ENCODE measurements at regions not wholly inside any gene's neighbourhood (a gene's known extent, or its start where the extent isn't known, plus 50 kb on each side); places are given as distances from the start of the nearest gene placed in this dataset.
"Not testable (repeated sequence)": the region's sequence is repeated elsewhere in the genome, so short reads cannot be mapped to it uniquely, and the experiment has no call there.

GRCh38 chr2:142649581-142649980, 227.9 kb upstream of the KYNU start:
- Histone ChIP-seq H3K36me3 (ENCODE audit: control insufficient read depth, insufficient read depth, low read length) (no peaks in the 10 kb centered on the region), H3K27ac (ENCODE audit: low read depth, low read length) (no peak overlapping the region), H3K4me1 (ENCODE audit: control insufficient read depth, insufficient read depth, low read length) (no peaks in the 10 kb centered on the region), H3K9ac (ENCODE audit: low read depth, low read length) (no peak overlapping the region), H3K4me3 (ENCODE audit: low read depth, low read length) (no peak overlapping the region), H3K9me3 (ENCODE audit: control insufficient read depth, insufficient read depth, low read length) (no peaks in the 10 kb centered on the region), H3K27me3 (ENCODE audit: control insufficient read depth, insufficient read depth, low read length) (no peaks in the 10 kb centered on the region)

DNA sequence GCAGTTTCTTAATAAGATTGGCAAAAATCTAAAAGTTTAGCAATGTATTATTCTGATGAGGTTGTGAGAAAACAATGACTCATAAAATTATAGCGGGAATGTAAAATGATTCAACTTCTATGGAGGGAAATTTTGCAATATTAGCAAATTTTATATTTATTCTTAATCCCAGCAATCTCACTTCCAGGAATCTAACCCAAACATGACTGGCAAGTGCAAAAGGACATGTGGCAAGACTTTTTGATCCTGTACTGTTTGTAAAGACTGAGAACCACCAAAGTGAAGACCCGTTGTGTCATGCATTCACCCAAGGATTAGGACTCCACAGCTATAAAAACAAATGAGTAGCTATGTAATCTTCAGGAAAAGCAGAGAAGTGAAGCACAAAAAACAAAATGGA, 234.8 kb upstream of the KYNU start:
- H3K9ac ChIP-seq (ENCODE audit: low read depth, low read length) = no peak overlapping the region
- no peak overlapping the region for H3K27ac ChIP-seq (ENCODE audit: low read depth, low read length)
- H3K9me3 ChIP-seq (ENCODE audit: control insufficient read depth, insufficient read depth, low read length) = 0 out of 2 replicates have a peak, but pooled peaks cover 7% of the 10 kb centered on the region
- H3K36me3 ChIP-seq (ENCODE audit: control insufficient read depth, insufficient read depth, low read length) = no peaks in the 10 kb centered on the region
- no peaks in the 10 kb centered on the region for H3K4me1 ChIP-seq (ENCODE audit: control insufficient read depth, insufficient read depth, low read length)
- no peak overlapping the region for H3K4me3 ChIP-seq (ENCODE audit: low read depth, low read length)
- no peaks in the 10 kb centered on the region for H3K27me3 ChIP-seq (ENCODE audit: control insufficient read depth, insufficient read depth, low read length)

DNA sequence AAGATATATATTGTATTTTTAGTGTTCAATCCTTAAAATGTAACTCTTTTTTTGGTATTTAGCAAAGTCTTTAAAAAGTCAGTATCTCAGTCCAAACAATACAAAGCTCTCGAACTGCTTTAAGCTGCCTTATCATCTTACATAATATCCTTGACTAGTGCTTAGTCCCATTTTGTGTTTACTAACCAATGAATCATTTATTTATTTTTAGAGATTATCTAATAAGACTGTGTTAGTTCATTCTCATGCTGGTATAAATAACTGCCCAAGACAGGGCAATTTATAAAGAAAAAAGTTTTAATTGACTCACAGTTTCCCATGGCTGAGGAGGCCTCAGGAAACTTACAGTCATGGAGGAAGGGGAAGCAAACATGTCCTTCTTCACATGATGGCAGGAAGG, 248.3 kb upstream of the KYNU start:
- Histone ChIP-seq H3K4me3 (ENCODE audit: low read depth, low read length) (no peak overlapping the region), H3K4me1 (ENCODE audit: control insufficient read depth, insufficient read depth, low read length) (no peaks in the 10 kb centered on the region), H3K9me3 (ENCODE audit: control insufficient read depth, insufficient read depth, low read length) (no peaks in the 10 kb centered on the region), H3K27ac (ENCODE audit: low read depth, low read length) (no peak overlapping the region), H3K27me3 (ENCODE audit: control insufficient read depth, insufficient read depth, low read length) (no peaks in the 10 kb centered on the region), H3K36me3 (ENCODE audit: control insufficient read depth, insufficient read depth, low read length) (no peaks in the 10 kb centered on the region), H3K9ac (ENCODE audit: low read depth, low read length) (no peak overlapping the region)

DNA sequence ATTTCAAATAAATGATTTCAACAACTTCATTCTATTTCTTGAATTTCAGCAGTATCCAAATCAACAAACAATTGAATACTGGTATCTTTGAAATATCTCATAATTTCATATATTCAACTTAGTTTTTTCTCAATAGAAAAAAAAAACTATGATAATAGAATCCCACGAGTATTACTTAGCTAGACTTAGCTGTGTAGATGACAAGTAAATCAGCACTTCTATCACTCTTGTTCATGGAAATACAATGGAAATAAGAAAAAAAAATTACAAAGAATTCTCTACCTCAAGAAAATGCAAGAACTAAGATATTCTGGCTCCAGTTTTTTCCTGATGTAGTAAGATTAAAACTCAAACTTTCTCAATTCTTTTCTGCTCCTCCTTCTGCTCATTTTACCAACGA, 256.2 kb upstream of the KYNU start:
- H3K9ac ChIP-seq (ENCODE audit: low read depth, low read length) = no peak overlapping the region
- no peaks in the 10 kb centered on the region for H3K36me3 ChIP-seq (ENCODE audit: control insufficient read depth, insufficient read depth, low read length)
- H3K27me3 ChIP-seq (ENCODE audit: control insufficient read depth, insufficient read depth, low read length) = no peaks in the 10 kb centered on the region
- no peaks in the 10 kb centered on the region for H3K4me1 ChIP-seq (ENCODE audit: control insufficient read depth, insufficient read depth, low read length)
- H3K9me3 ChIP-seq (ENCODE audit: control insufficient read depth, insufficient read depth, low read length) = no peaks in the 10 kb centered on the region
- H3K27ac ChIP-seq (ENCODE audit: low read depth, low read length) = no peak overlapping the region
- H3K4me3 ChIP-seq (ENCODE audit: low read depth, low read length) = no peak overlapping the region

DNA sequence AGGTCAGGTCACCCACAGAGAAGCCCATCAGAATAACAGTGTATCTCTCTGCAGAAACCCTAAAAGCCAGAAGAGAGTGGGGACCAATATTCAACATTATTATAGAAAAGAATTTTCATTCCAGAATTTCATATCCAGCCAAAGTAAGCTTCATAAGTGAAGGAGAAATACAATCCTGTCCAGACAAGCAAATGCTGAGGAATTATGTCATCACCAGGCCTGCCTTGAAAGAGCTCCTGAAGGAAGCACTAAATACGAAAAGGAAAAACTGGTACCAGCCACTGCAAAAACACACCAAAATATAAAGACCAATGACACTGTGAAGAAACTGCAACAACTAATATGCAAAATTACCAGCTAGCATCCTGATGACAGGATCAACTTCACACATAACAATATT, 260.0 kb upstream of the KYNU start:
- H3K9ac ChIP-seq (ENCODE audit: low read depth, low read length) = no peak overlapping the region
- H3K4me1 ChIP-seq (ENCODE audit: control insufficient read depth, insufficient read depth, low read length) = no peaks in the 10 kb centered on the region
- H3K27ac ChIP-seq (ENCODE audit: low read depth, low read length) = no peak overlapping the region
- no peak overlapping the region for H3K4me3 ChIP-seq (ENCODE audit: low read depth, low read length)
- H3K36me3 ChIP-seq (ENCODE audit: control insufficient read depth, insufficient read depth, low read length) = no peaks in the 10 kb centered on the region
- H3K9me3 ChIP-seq (ENCODE audit: control insufficient read depth, insufficient read depth, low read length) = no peaks in the 10 kb centered on the region
- H3K27me3 ChIP-seq (ENCODE audit: control insufficient read depth, insufficient read depth, low read length) = no peaks in the 10 kb centered on the region

DNA sequence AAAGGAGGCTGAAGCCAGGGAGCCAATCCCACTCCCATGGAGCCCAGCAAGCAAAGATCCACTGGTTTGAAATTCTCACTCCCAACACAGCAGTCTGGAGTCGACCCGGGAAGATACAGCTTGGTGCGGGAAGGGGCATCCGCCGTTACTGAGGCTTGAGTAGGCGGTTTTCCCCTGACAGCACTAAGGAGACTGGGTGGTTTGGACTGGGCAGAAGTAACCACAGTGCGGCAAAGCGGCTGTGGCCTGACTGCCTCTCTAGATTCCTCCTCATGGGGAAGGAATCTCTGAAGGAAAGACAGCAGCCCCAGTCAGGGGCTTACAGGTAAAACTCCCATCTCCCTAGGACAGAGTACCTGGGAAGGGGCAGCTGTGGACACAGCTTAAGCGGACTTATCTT, 261.6 kb upstream of the KYNU start:
- Histone ChIP-seq H3K4me1 (ENCODE audit: control insufficient read depth, insufficient read depth, low read length) (no peaks in the 10 kb centered on the region), H3K36me3 (ENCODE audit: control insufficient read depth, insufficient read depth, low read length) (no peaks in the 10 kb centered on the region), H3K9ac (ENCODE audit: low read depth, low read length) (no peak overlapping the region), H3K4me3 (ENCODE audit: low read depth, low read length) (no peak overlapping the region), H3K27ac (ENCODE audit: low read depth, low read length) (no peak overlapping the region), H3K27me3 (ENCODE audit: control insufficient read depth, insufficient read depth, low read length) (no peaks in the 10 kb centered on the region), H3K9me3 (ENCODE audit: control insufficient read depth, insufficient read depth, low read length) (no peaks in the 10 kb centered on the region)

DNA sequence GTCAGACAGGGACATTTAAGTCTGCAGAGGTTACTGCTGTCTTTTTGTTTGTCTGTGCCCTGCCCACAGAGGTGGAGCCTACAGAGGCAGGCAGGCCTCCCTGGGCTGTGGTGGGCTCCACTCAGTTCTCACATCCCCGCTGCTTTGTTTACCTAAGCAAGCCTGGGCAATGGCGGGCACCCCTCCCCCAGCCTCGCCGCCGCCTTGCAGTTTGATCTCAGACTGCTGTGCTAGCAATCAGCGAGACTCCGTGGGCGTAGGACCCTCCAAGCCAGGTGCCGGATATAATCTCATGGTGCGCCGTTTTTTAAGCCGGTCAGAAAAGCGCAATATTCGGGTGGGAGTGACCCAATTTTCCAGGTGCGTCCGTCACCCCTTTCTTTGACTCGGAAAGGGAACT, 264.3 kb upstream of the KYNU start:
- H3K27me3 ChIP-seq (ENCODE audit: control insufficient read depth, insufficient read depth, low read length); H3K9ac ChIP-seq (ENCODE audit: low read depth, low read length); H3K27ac ChIP-seq (ENCODE audit: low read depth, low read length); H3K36me3 ChIP-seq (ENCODE audit: control insufficient read depth, insufficient read depth, low read length); H3K9me3 ChIP-seq (ENCODE audit: control insufficient read depth, insufficient read depth, low read length); H3K4me3 ChIP-seq (ENCODE audit: low read depth, low read length); H3K4me1 ChIP-seq (ENCODE audit: control insufficient read depth, insufficient read depth, low read length): not testable (repeated sequence)

DNA sequence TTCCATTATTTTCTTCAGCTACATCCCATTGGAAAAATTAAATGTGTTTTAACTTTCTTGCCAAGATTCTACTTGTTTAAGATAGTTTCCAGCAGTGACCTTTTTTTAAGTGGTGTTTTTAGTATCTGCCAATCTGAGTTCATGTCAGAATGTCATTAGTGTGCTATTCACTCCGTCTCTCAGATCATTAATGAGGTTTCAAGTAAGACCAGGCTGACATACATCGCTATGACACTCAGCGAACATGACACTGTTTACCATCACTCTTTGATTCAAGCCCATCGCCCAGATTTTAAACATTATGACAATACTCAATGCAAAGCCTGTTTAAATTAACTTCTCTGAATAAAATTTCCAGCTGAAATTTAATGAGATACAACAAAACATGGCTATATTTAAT, 272.0 kb upstream of the KYNU start:
- Histone ChIP-seq H3K36me3 (ENCODE audit: control insufficient read depth, insufficient read depth, low read length) (no peaks in the 10 kb centered on the region), H3K27me3 (ENCODE audit: control insufficient read depth, insufficient read depth, low read length) (no peaks in the 10 kb centered on the region), H3K27ac (ENCODE audit: low read depth, low read length) (no peak overlapping the region), H3K4me3 (ENCODE audit: low read depth, low read length) (no peak overlapping the region), H3K9me3 (ENCODE audit: control insufficient read depth, insufficient read depth, low read length) (no peaks in the 10 kb centered on the region), H3K4me1 (ENCODE audit: control insufficient read depth, insufficient read depth, low read length) (no peaks in the 10 kb centered on the region), H3K9ac (ENCODE audit: low read depth, low read length) (no peak overlapping the region)

DNA sequence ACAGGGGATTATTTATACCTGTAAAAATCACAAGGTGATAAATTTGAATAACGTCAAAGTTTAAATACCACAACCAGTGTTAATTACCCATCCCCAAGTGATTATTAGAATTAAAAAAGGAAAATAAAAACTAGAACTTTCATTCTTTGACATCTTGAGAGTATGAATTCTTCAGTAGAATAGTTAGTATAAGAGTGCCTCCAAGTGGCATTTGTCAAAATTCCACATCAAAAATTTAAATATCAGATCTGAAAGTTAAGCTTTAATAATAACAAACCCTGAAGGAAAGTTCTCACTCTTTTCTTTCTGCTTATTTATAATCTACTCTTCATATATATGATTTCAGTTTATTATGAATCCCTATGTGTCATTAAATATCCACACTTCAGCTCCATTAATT, 273.7 kb upstream of the KYNU start:
- Histone ChIP-seq H3K36me3 (ENCODE audit: control insufficient read depth, insufficient read depth, low read length) (no peaks in the 10 kb centered on the region), H3K9me3 (ENCODE audit: control insufficient read depth, insufficient read depth, low read length) (no peaks in the 10 kb centered on the region), H3K4me3 (ENCODE audit: low read depth, low read length) (no peak overlapping the region), H3K27me3 (ENCODE audit: control insufficient read depth, insufficient read depth, low read length) (no peaks in the 10 kb centered on the region), H3K9ac (ENCODE audit: low read depth, low read length) (no peak overlapping the region), H3K4me1 (ENCODE audit: control insufficient read depth, insufficient read depth, low read length) (no peaks in the 10 kb centered on the region), H3K27ac (ENCODE audit: low read depth, low read length) (no peak overlapping the region)

- Histone ChIP-seq H3K27ac (ENCODE audit: low read depth, low read length) (no peak overlapping the region), H3K36me3 (ENCODE audit: control insufficient read depth, insufficient read depth, low read length) (no peaks in the 10 kb centered on the region), H3K9ac (ENCODE audit: low read depth, low read length) (no peak overlapping the region), H3K4me3 (ENCODE audit: low read depth, low read length) (no peak overlapping the region), H3K27me3 (ENCODE audit: control insufficient read depth, insufficient read depth, low read length) (no peaks in the 10 kb centered on the region), H3K9me3 (ENCODE audit: control insufficient read depth, insufficient read depth, low read length) (no peaks in the 10 kb centered on the region), H3K4me1 (ENCODE audit: control insufficient read depth, insufficient read depth, low read length) (no peaks in the 10 kb centered on the region)
Observed at GRCh38 chr2:142602418-142602989, 275.0 kb upstream of the KYNU start.

DNA sequence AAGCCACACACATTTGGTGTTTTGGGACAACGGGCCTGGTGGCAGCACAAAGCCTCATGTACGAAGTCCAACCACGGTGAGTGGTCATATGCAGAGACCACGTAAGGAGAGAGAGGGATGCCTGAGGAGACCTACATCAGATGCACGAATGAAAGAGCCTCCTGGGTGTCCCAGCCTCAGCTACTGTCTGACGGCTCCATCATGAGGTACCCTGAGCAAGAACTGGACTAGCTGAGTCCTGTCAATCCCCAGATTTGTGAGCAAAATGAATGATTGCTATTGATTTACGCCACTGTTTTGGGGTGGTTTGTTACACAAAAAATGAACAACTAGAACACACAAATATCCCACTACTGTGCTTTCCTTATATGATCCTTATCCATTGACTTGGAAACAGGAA, 275.7 kb upstream of the KYNU start:
- H3K4me1 ChIP-seq (ENCODE audit: control insufficient read depth, insufficient read depth, low read length) = no peaks in the 10 kb centered on the region
- no peaks in the 10 kb centered on the region for H3K36me3 ChIP-seq (ENCODE audit: control insufficient read depth, insufficient read depth, low read length)
- no peak overlapping the region for H3K27ac ChIP-seq (ENCODE audit: low read depth, low read length)
- no peaks in the 10 kb centered on the region for H3K9me3 ChIP-seq (ENCODE audit: control insufficient read depth, insufficient read depth, low read length)
- H3K4me3 ChIP-seq (ENCODE audit: low read depth, low read length) = no peak overlapping the region
- H3K27me3 ChIP-seq (ENCODE audit: control insufficient read depth, insufficient read depth, low read length) = no peaks in the 10 kb centered on the region
- no peak overlapping the region for H3K9ac ChIP-seq (ENCODE audit: low read depth, low read length)

DNA sequence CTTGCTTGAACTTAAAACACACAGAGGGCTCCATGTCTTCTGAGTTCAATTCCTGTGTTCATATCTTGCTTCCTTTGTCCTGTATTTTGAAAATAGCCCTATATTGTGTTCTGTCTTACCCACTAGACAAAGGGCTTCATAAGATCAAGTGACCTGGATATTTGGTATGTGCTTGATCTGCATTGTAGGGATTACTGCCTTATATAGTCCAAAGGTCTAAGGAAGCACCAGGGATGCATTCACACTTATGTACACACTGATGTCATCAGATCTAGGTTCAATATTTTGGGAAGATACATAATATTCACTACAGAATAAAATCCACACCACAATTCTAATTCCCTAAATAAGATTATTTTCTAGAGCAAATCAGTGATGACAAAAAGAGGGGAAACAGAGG, 278.0 kb upstream of the KYNU start:
- Histone ChIP-seq H3K27ac (ENCODE audit: low read depth, low read length) (no peak overlapping the region), H3K36me3 (ENCODE audit: control insufficient read depth, insufficient read depth, low read length) (no peaks in the 10 kb centered on the region), H3K9me3 (ENCODE audit: control insufficient read depth, insufficient read depth, low read length) (no peaks in the 10 kb centered on the region), H3K9ac (ENCODE audit: low read depth, low read length) (no peak overlapping the region), H3K27me3 (ENCODE audit: control insufficient read depth, insufficient read depth, low read length) (no peaks in the 10 kb centered on the region), H3K4me1 (ENCODE audit: control insufficient read depth, insufficient read depth, low read length) (no peaks in the 10 kb centered on the region), H3K4me3 (ENCODE audit: low read depth, low read length) (no peak overlapping the region)

Data from HUES48 (cell line).